Mesenteric fat pad (tissue), 1 donor: ENCODE measurements at regions not wholly inside any gene's neighbourhood (a gene's known extent, or its start where the extent isn't known, plus 50 kb on each side); places are given as distances from the start of the nearest gene placed in this dataset.
"Not testable (repeated sequence)": the region's sequence is repeated elsewhere in the genome, so short reads cannot be mapped to it uniquely, and the experiment has no call there.

ENCODE experiments used
- DNase-seq: peaks from one replicate; pipeline ENCODE4 v3.0.0-alpha.2; 2020; ENCODE audit warnings: low spot score
- donor health status: DM: yes; HTN: yes; CAD: no.

DNA sequence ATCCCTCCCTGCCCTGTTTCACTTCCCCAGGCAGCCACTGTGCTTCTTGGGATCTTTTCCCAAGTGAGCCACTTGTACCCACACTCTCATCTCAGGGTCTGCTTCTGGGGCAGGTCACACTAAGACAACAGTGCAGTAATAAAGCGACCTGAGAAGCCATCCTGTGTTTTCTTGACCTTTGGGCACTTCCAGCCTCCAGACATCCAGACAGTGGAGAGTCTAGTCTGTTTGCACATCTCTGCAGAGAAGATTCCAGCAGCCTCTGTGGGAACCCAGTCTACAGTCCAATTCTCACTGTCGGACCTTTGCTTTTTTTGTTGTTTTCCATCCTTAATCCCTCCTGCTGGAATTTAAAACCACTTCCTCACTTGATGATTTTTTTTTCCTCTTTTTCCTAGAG, 50.3 kb upstream of the ATP6AP2 start:
- DNase-seq: no peak

DNA sequence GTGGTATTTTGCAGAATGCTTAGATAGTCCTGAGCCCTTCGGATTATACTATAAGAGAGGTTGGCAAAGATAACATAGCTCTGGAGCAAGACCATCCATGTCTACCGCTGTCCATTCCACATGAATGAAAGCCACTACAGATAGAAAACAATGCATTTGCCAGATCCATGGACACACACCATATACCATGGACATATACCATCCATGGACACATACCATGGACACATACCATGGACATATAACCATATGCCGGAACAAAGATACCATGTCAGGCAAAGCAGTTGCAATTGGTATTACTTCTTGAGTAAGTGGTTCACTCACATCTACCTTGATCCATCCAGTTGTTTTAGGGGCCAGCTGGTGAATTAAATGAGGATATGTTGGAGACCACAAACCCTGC, 53.2 kb upstream of the ATP6AP2 start:
- no peak for DNase-seq

DNA sequence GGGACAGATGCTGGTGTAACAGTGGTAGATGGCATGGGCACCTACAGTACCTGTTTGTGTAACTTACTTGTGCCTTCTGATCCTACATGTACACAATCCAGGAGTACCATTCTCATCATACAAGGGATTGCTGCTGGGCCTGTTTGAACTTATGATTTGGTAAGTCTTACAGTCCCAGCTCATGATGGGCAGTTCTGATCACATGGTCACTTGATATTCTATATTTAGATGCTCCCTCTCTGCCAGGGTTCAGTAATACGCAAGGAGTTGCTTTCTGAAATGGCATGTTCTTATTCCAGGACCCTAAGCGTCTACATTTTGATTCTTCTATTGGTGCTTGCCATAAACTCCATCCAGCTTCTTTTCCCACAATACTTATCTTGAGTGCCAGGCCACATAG, 54.4 kb upstream of the ATP6AP2 start:
- no peak for DNase-seq

DNA sequence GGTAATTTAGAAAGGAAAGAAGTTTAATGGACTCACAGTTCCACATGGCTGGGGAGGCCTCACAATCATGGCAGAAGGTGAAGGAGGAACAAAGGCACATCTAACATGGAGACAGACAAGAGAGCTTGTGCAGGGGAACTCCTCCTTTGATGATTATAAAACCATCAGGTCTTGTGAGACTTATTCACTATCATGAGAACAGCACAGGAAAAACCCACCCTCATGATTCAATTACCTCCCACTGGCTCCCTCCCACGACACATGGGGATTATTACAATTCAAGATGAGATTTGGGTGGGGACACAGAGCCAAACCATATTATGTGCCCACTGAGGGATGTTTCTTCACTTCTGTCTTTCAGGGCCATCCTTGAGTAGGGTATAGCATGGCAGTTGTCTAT, 54.9 kb upstream of the ATP6AP2 start:
- DNase-seq: not testable (repeated sequence)

DNA sequence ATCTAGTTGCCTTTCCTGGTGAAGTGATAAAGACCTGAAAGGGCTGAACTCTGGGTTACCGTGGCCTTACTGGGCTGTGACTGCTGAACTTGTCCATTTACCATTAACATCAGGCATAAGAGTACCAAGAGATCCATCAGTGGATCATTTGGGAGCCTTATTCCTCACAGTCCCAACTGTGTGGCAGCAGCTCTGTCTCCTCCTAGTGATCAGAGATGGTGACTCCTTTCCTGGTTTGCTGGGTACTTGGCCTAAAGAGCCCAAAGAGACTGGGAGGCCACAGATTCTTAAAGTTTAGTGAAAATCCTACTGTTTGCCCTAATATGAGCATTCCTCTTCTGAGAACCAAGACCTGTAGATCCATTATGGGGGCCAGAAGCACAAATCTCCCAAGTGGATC, 56.3 kb upstream of the ATP6AP2 start:
- DNase-seq: no peak

DNA sequence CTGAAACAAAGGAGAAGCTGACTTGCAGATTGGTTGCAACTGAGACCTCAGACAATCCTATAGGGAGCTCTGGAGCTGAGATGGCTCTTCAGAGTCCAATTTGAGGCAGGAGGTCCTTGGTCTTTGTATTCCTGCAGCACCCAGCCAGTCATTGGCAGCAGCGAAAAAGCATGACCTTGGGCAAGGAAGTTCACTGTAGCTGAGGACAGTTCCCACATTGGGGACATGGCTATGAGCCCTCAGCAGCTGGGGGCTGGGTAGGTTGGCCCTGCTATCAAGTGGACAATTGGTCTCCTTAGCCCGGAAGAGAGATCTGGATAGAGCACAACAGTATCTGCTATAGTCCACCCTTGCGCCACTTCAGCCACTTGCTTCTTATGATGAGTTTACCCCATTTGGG, 56.9 kb upstream of the ATP6AP2 start:
- no peak for DNase-seq

DNA sequence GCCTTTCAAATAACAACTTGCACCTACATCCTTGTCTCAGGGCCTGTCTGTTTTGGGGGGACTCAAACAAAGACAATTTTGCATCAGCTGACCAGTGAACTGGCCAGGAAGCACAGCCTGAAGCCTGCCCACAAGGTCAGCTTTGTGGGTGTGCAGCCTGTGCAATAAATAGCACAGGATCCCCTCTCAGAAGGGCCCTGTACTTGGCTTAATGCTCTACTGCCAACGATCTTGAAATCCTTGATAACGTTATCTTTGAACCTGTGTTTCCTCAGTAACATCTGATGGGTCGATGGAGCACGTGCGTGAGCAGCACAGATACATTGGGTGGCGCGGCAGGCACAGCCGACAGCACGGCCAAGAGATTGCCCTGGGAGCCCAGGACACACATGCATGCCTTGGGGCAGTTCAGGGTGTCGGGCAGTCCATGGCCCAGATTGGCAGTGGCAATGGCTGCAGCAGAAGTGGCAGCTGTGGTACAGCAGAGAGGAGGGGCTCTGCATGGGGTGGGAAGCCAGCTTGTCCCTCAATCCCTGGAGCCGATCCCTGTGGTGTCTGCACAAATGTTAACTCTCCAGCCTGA, 58.8 kb upstream of the ATP6AP2 start:
- DNase-seq: no peak

DNA sequence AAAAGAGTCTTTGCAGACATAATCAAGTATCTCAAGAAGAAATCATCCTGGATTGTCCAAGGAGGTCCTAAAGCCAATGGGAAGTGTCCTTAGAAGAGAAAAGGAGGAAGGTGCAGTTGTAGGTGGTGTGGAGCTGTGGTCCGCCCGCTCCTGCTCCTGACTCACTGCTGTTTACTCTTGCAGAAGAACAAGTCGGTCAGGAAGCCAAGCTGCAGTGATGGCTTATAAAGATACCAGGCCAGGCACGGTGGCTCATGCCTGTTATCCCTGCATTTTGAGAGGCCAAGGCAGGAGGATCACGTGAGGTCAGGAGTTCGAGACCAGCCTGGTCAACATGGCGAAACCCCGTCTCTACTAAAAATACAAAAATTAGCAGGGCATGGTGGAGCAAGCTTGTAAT, 66.4 kb upstream of the ATP6AP2 start:
- DNase-seq: no peak

DNA sequence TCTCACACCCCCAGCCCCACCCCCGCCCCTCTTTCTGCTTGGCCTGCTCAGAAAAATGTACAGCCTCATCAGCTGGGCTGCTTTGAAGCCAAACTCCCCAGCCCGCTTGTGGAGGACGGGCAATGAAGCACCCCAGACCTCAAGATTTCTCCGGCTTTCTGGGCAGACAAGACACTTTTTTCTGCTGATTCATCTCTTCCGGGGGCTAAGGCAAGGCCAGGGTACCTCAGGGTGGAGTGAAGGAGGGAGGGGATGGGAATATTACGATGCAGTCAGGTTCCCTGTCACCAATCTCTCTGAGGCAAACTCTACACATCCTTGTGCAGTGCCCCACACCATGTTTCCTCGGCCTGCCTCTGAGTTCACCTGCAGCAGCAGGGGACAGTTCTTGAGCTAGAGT, 66.9 kb upstream of the ATP6AP2 start:
- no peak for DNase-seq

DNA sequence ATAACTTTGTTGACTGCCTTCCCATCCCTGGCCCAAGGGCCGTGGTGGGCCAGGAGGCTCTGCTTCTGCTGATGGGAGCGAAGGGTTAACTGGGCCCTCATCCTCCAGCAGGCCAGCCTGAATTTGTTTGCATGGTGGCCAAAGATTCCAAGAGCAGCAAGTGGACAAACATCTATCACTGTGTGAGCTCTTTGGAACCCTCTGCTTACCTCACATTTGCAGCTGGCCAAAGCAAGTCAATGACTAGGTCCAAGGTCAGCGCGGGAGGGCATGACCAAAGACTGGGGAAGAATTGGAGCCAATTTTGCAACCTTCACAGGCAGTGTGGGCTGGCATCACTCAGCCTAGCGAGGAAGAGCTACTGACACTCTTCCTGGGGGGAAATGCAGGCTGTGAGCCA, 67.8 kb upstream of the ATP6AP2 start:
- DNase-seq: no peak

DNA sequence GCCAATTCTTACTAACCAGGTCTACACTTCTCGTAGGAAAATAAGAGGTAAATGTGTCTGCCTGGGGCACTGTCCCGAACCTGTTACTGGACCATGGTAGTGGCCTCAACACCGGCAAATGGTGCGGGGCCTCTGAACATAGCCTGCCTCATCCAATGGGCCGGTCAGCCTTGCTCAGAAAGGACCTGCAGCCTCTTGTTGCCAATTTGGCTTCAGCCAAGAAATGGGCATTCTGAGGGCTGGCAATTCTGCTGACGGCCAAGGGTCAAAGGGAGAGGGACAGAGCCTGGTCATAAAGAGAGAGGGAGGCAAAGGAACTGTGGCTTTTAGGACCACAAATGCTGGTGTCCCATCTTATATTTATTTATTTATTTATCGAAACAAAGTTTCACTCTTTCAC, 69.5 kb upstream of the ATP6AP2 start:
- no peak for DNase-seq

DNA sequence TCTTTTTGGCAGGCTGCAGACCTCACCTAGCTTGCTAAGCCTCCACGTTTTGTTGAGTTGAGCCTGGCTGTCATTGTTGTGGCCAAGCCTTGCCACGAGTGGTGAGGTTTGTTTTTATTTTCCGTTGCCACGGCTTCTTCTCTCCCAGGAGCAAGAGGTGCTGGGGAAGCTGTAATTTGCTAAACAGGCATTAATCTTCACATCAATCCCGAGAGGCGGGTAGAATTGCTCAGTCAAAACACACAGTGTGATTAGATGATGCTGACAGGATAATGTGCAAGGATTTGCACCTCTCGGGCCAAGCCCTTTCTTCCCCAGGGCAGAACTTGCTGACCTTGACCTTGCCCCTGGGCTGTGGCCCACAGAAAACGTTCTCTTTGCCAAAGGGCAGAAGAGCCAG, 72.2 kb upstream of the ATP6AP2 start:
- DNase-seq: no peak

DNA sequence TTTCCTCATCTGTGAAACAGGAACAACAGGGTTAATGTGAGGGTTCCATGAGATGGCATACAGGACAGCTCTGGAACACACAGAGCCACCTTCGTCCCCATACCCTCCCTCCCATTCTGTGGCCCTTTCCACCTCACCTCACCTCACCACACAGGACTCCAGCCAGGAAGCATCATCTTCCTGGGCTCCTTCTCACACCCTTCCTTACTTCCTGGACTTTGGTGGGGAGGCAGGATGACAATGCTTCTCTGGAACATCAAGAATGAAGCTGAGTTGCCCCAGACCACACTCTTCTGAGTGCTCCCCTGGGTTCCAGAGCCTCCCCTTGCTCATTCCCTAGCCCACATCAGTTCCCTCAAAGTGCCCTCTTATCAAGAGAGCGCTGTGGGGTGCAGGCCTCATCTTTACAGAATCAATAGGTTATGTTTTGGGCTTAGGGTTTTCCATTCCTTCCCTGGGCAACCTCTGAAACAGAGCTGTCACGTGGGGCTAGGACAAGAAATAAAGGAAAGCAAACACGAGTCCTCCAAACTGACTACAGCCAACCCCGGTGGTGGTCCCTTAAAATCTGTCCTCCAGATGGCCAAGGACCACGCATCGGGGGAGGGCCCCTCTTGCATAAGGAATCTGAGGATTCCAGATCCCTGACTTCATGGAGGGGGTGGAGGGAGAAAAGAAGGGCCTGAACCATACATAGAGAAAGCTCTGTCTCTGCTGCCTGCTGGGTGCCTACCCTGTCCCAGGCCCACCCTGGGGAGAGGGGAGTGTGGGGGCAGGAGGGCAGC, 74.4 kb upstream of the ATP6AP2 start:
- DNase-seq: no peak

DNA sequence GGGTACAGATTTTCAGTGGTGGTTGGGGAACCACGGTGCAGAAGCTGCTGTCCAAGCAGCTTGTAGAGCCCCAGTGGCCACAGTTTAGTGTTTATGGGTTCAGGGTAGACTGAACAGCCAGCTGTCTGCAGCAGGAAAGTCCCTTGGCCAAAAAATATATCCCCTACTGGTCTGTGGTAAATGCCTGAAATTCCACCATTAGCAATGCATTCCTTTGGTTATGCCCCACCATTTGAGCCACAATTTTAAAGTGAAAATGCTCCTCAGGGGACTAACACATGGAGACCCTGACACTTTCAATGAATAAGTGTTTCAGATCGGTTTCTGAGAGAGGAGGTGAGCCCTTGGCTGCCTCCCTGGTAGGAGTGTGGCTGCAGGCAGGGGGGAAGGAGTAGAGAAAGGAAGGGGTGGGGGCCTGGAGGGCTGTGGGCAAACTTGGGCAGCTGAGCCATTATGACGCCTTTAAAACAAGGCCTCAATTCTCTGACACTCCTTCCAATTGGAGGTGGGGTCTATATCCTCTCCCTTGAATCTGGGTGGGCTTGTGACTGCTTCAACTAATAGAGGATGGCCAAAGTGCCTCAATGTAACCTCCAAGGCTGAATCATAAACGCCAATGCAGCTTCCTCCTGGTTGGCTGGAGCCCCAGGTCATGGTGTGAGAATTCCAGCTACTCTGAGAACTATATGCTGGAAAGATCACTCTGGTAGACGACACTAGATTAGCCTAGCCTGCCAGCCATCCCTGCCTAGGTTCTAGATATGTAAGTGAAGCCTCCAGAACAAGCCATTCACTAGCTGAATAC, 75.8 kb upstream of the ATP6AP2 start:
- no peak for DNase-seq

DNA sequence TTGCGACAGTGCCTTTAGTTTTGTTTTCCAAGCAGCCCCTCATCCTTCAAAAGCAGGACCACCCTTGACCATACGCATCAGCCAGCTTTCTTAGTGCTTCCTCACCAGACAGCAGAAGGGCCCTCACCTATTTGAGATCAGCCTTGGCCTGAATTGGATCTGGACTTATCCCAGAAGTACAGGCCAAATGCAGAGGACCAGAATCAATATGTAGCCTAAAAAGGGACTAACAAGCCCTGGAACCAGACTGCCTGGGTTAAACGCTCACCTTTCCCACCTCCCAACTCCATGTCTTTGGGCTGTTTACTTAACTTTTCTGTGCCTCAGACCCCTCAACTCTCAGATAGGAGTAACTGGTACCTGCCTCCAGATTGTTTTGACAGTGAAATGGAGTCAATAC, 77.7 kb upstream of the ATP6AP2 start:
- no peak for DNase-seq

DNA sequence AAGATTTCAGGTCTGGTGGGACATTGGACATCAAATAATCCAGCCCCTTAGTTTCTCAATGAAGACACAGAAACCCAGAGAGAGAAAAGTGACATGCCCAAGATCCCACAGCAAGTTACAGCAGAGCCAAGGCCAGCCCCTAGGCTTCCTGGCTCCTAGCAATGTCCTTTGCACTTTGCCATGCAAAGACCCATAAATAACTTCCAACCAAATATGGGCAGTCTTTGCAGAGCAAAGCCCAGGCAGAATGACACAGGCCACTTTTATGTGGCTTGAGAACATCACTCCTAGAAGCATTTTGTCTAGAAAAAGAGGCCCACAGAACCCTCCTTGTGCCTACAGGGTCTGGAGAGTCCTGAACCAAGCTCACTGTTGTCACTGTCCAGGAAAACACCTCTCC, 78.1 kb upstream of the ATP6AP2 start:
- DNase-seq: no peak

DNA sequence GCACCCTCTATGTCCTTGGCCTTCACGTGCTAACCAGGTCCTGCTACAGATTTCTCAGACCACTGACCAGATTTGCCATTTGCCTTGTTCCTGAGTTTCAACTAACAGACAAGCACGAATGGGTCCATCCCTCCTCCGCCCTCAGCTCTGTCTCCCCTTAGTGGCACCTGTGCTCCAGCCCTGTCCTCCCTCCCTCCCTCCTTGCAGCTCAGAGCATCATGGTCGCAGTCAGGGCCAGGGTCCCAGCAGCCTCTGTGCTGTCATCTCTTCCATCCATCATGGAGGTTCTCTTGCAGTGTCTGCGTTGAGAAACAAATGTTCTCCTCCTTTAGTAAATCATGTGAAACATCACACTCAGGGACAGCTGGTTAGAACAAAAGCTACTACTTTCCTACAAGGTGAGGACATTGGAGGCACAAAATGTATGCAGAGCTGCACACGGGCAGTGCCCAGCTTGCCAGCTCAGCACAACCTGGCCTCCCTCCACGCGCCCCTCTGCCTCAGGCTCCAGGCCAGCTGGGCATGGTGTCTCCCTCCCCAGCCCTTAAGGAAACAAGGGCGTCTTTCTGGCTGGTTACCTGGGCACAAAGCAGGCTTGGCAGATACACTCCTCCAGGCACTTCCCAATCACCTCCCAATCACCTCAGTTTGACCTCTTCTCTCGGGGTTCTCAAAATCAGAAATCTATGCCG, 79.5 kb upstream of the ATP6AP2 start:
- no peak for DNase-seq

DNA sequence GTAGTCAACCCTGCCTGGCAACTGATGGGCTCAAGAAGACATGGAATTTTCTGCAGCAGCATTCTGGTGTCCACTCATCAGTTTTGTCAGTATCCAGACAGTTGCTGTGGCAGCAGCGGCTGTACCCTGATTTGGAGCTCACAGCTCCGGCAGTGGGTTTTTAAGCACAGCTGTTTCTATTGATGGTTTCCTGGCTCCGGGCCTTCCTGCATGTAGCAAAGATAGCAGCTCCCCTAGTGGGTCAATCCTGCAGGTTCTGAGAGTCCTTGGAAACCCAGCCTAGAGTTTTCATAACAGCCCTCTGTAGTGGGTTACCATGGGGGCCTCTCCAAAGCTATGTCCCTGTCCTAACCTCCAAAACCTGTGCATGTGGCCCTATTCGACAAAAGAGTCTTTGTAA, 84.0 kb upstream of the ATP6AP2 start:
- DNase-seq: no peak

DNA sequence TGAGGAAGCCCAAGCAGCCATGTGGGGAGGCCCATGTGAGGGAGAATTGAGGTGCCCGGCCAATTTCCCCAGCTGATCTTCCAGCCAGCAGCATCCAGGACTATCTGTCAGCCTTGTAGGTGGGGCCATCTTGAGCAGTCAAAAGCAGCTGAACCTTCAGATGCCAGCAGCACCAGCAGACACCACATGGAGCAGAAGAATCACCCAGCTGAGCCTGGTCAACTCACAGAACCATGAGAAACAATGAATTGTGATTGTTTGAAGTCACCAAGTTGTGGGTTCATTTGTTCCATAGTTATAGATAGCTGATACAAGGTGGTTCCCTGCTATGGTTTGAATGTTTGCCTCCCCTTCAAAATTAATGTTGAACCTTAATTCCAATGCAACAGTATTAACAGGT, 85.1 kb upstream of the ATP6AP2 start:
- DNase-seq: no peak

DNA sequence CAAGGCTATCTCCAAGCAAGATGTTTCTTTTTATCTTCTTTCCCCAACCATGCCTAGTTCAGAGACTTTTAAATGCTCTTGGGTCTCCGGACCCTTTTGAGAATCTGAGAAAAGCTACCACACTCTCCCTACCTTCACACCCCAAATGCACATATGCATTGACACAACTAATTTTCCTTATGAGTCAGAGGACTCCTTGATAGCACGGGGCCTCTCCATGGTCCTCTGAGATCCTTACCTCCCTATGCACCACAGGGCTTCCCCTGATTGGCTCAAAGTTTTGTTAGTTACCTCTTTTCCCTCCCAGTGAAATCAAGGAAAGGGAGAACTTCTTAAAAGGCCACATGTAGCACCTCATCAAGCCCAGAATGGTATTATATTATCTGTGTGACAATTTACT, 86.8 kb upstream of the ATP6AP2 start:
- DNase-seq: no peak

DNA sequence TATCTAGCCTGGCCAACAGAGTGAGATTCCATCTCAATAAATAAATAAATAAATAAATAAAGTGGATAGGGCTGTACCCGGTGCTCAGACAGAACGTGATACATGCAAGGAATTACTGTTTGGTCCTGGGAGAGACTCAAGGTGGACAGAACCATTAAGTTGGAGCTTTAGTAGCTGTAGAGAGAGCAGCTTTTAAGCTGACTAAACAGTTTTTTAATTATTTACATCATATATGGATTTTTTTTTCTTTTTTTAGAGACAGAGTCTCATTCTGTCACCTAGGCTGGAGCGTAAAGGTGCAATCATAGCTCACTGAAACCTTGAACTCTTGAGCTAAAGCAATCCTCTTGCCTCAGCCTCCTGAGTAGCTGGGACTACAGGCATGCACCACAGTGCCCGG, 92.5 kb upstream of the ATP6AP2 start:
- no peak for DNase-seq

DNA sequence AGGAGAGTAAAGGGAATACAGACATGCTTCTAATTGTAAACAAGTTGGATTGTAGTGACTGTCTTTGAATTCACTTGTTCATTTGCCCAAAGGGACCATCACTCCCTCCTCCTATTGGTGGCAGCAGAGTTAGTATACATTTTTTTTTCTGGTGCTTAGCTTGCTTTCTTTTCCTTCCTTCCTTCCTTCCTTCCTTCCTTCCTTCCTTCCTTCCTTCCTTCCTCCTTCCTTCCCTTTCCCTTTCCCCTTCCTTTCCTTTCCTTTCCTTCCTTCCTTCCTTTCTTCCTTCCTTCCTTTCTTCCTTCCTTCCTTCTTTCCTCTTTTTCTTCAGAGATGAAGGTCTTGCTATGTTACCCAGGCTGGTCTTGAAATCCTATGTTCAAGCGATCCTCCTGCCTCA, 94.8 kb upstream of the ATP6AP2 start:
- no peak for DNase-seq
